Spinal cord (tissue), 9 donors: ENCODE measurements at regions not wholly inside any gene's neighbourhood (a gene's known extent, or its start where the extent isn't known, plus 50 kb on each side); places are given as distances from the start of the nearest gene placed in this dataset.
A peak's percentile ranks its signal among the peaks of the same experiment; 100 is the strongest.

Experiments used
- DNase-seq, 6 donors: peaks; one replicate each; pipeline versions ENCODE4 v3.0.0 to v3.0.0-alpha.2; 2013 to 2015; ENCODE audit warnings: low spot score in 6 of 6, low read depth in 4 of 6
- H3K27ac ChIP-seq: one replicate; pipeline ENCODE4 v1.5.1; 2013; ENCODE audit warnings: low read depth, low read length, control low read depth
- H3K27me3 ChIP-seq: one replicate; pipeline ENCODE4 v1.6.1; 2013; ENCODE audit warnings: low read length; ENCODE audit not compliant: control insufficient read depth, insufficient read depth
- H3K36me3 ChIP-seq: one replicate; pipeline ENCODE4 v1.6.1; 2013; ENCODE audit warnings: low read length; ENCODE audit not compliant: control insufficient read depth, insufficient read depth
- H3K4me1 ChIP-seq: one replicate; pipeline ENCODE4 v1.6.1; 2013; ENCODE audit warnings: low read length; ENCODE audit not compliant: control insufficient read depth, insufficient read depth
- H3K4me3 ChIP-seq: one replicate; pipeline ENCODE4 v1.5.1; 2013; ENCODE audit warnings: low read depth, low read length, control low read depth
- H3K9me3 ChIP-seq: one replicate; pipeline ENCODE4 v1.6.1; 2013; ENCODE audit warnings: low read length; ENCODE audit not compliant: control insufficient read depth, insufficient read depth
- WGBS: methylation state at CpG from one replicate; pipeline ENCODE4 v1.1.5; 2013; ENCODE audit warnings: missing lambda C conversion rate; ENCODE audit not compliant: insufficient coverage; 5-methylcytosine and 5-hydroxymethylcytosine counted together
- donor health status: healthy.

DNA sequence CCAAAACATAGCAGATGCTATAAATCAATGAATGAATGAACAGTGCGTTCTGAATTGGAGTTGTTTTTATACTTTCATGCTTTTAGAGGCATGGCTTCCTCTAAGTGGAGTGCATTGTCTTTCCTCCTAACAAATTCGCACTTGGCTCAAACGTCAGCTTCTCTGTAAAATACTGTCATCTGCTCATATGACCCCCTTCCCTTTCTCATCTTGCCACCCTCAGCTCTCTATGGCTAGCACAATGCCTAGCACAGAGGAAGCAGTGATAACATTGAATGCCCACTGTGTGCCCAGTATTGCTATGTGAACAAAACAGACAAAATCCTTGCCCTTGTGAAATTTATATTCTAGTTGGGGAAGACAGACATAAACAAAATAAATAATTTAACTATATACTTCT, 258.8 kb downstream of the MREG start:
- no peak overlapping the region for H3K4me3 ChIP-seq
- 13% methylated on average over 2 of the region's 3 CpGs for WGBS
- no peak overlapping the region for H3K27ac ChIP-seq
- no peaks in the 10 kb centered on the region for H3K9me3 ChIP-seq
- no peaks in the 10 kb centered on the region for H3K4me1 ChIP-seq
- H3K27me3 ChIP-seq = no peaks in the 10 kb centered on the region
- H3K36me3 ChIP-seq = no peaks in the 10 kb centered on the region
- DNase-seq = no peak

DNA sequence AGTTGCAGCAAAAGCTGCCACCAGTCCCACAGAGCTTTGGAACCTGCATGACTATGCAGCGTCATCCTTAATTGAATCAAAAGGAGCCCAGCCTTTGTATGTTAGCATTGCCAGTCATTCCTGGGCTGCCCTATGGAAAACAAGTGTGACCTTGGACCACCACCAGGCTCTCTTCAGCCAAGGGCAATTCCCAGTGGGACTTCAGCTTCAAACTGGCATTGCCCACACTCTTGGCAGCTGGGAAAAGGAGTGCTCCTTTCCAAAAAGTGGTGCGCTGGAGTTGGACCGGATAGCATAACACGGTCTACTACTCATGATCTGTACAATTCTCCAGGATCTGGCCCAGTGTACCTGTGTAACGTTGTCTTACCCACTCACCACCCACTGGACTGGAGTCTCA, 259.5 kb downstream of the MREG start:
- no peaks in the 10 kb centered on the region for H3K4me1 ChIP-seq
- WGBS = 83% methylated on average over 5 of the region's 5 CpGs
- DNase-seq = no peak
- no peaks in the 10 kb centered on the region for H3K27me3 ChIP-seq
- H3K4me3 ChIP-seq = no peak overlapping the region
- no peaks in the 10 kb centered on the region for H3K9me3 ChIP-seq
- no peak overlapping the region for H3K27ac ChIP-seq
- H3K36me3 ChIP-seq = no peaks in the 10 kb centered on the region

DNA sequence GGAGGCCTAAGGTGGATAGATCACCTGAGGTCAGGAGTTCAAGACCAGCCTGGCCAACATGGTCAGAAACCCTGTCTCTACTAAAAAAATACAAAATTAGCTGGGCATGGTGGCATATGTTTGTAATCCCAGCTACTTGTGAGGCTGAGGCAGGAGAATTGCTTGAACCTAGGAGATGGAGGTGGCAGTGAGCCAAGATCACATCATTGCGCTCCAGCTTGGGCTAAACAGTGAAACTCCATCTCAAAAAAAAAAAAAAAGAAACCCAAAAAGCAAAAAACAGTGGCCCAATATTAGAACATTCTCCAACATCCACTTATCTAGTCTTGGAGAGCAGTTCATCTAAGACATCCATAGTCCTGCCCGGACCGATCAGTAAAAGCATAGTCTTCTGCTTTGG, 260.4 kb downstream of the MREG start:
- Histone ChIP-seq H3K9me3 (no peaks in the 10 kb centered on the region), H3K4me3 (no peak overlapping the region), H3K27ac (no peak overlapping the region), H3K36me3 (no peaks in the 10 kb centered on the region), H3K4me1 (no peaks in the 10 kb centered on the region), H3K27me3 (no peaks in the 10 kb centered on the region)
- 92% methylated on average over 2 of the region's 3 CpGs for WGBS
- no peak for DNase-seq

DNA sequence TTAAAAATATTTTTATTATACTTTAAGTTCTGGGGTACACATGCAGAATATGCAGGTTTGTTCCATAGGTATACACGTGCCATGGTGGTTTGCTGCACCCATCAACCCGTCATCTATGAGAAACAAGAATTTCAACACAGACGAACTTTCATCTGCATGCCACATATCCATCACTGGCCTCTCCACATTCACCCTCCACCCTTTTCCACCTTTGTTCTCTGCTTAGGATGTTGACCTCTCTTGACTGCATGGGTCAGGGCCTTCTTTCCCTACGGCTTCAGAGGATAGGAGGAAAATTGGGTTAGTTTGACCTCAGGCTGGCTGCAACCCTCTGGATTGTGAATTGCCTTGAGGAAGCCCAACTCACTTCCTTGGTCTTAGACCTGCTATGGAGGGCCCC, 260.9 kb downstream of the MREG start:
- Histone ChIP-seq H3K27ac (no peak overlapping the region), H3K9me3 (no peaks in the 10 kb centered on the region), H3K4me1 (no peaks in the 10 kb centered on the region), H3K36me3 (no peaks in the 10 kb centered on the region), H3K4me3 (no peak overlapping the region), H3K27me3 (no peaks in the 10 kb centered on the region)
- WGBS = no CpG with 5 or more reads among the region's 4 CpGs
- no peak for DNase-seq

DNA sequence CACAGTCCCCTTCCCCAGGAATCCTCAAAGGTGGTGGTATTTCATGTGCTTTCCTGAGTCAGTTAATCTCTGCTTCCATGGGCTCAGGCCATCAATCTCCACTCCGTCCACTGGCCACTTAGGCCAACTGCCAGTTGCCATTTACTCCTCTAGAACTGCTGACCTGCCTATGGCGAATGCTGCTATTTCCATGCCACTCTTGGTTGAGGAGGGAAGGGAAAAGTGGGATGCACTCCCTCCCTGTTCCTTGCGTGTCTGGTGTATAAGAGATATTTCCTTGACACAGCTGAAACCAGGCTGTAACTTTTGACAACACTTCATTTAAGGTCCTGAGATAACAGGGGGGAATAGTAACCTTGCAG, 261.5 kb downstream of the MREG start:
- Histone ChIP-seq H3K36me3 (no peaks in the 10 kb centered on the region), H3K27me3 (no peaks in the 10 kb centered on the region), H3K4me1 (no peaks in the 10 kb centered on the region), H3K9me3 (no peaks in the 10 kb centered on the region), H3K27ac (no peak overlapping the region), H3K4me3 (no peak overlapping the region)
- DNase-seq = peak in 1 of 6 donors; percentile 8
- WGBS = 100% methylated on average over 1 of the region's 3 CpGs

DNA sequence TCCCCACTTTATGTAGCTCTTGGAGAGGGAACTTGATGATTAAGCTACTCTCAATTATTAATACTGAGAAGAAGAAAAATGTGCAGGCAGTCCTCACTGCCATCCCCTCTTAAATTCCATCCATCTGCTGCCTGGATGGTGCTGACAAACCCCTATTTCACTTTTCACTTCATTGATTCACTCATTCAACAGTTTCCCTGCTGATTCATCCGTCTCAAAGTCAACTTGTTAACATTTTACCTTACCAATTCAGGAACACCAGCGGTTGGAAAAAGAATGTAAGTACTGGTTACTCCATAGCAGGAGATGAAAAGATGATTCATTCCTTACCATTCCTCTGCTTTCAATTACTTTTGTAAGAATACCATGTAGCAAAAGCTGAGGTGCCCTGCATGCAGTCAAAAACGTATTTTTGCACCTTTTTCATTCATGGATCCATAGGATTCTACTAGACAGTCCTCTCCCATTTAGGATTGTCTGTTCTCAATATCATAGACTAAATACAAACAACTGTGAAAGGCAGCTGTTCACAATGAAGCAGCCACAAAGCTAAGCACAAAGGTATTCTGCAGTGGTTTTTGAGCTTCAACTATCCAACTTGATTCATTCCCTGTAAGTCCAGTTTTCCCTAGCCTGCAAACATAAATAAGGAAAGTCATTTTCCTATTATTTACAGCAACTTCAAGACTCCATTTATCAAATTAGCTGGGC, 262.0 kb downstream of the MREG start:
- no peaks in the 10 kb centered on the region for H3K36me3 ChIP-seq
- DNase-seq = peak in 1 of 6 donors; percentile 1
- H3K9me3 ChIP-seq = no peaks in the 10 kb centered on the region
- WGBS = 86% methylated on average over 1 of the region's 3 CpGs
- no peaks in the 10 kb centered on the region for H3K27me3 ChIP-seq
- H3K27ac ChIP-seq = no peak overlapping the region
- no peak overlapping the region for H3K4me3 ChIP-seq
- H3K4me1 ChIP-seq = no peaks in the 10 kb centered on the region

DNA sequence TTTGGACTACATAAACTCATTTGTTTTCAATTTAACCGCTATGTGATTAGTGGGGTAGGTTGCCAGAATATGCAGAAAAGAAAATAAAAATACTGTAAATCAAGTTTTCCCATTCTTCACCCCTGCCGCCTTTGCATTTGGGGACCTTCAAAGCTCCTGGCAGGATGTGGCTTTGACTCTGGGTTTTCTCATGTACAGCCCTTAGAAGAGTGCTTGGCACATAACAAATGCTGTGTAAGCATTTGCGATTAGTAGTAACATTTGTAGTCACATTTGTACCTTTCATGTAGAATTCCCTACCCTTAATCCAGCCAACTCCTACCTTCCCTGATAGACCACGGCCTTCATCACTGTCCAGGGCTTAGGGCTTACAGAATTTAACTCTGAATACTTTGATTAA, 262.6 kb downstream of the MREG start:
- Histone ChIP-seq H3K36me3 (no peaks in the 10 kb centered on the region), H3K27ac (no peak overlapping the region), H3K9me3 (no peaks in the 10 kb centered on the region), H3K4me1 (no peaks in the 10 kb centered on the region), H3K4me3 (no peak overlapping the region), H3K27me3 (no peaks in the 10 kb centered on the region)
- WGBS = no CpG with 5 or more reads among the region's 4 CpGs
- no peak for DNase-seq

DNA sequence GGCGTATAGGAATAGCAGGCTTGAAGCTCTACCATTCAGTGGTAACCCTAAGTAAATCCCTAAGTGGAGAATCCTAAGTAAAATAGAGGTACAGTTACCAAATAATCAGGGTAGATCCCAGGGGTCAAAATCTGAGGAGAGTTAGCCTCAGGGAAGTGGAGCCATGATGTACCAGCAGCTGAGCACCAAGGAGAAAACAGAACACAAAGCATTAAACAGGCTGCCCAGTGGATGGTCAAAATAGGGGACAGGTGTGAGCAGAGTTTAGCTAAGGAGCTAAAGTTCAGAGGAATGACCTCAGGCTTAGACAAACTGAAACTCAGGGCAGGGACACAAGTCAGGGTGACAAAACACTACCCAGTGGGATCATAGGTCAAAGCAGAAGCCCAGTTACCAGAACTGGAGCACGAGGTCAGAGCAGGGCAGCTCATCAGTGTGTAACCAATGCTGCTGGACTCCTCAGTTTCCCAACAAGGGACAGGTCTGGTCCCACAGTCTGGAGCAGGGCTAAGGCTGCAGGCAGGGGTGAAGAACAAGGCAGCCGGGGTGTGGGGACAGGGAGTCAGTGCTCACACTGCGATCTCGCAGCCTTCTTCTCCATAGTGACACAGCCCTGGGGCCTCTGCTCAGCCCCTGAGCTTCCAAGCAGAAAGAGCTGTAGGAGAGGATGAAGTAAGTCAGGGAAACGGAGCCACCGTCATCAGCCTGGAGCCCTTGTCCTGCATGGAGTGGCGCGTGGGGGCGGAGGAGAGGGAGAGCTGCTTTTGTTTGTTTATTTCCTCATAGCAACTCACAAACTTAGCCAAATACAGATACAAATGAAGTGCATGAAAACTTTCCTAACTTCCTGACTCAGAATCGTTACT, 264.0 kb downstream of the MREG start:
- WGBS = 76% methylated on average over 4 of the region's 11 CpGs
- Histone ChIP-seq H3K27me3 (no peaks in the 10 kb centered on the region), H3K27ac (no peak overlapping the region), H3K4me3 (no peak overlapping the region), H3K4me1 (no peaks in the 10 kb centered on the region), H3K36me3 (no peaks in the 10 kb centered on the region), H3K9me3 (no peaks in the 10 kb centered on the region)
- no peak for DNase-seq

DNA sequence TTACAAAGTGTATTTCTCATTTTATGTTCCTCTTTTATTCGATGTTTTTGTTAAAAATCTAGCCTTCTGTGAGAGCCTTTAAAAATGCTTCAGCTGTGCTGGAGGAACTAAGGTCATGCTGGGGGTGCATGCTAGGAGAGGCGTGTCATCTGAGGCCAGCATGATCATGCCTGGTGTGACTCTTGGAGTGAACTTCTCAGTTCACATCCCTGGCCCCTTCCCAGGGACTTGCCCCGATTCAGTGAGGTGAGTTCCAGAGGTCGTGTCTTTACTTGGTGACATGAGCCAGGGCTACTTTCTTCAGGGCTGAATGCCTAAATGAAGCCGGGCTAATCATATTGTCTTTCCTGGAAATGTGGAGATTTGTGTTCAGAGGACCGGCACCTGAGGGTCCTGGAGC, 264.9 kb downstream of the MREG start:
- Histone ChIP-seq H3K27me3 (no peaks in the 10 kb centered on the region), H3K4me1 (no peaks in the 10 kb centered on the region), H3K27ac (no peak overlapping the region), H3K4me3 (no peak overlapping the region), H3K9me3 (no peaks in the 10 kb centered on the region), H3K36me3 (no peaks in the 10 kb centered on the region)
- 88% methylated on average over 5 of the region's 6 CpGs for WGBS
- DNase-seq = no peak
